Nephron progenitor cell (in vitro differentiated cells): ENCODE measurements at regions not wholly inside any gene's neighbourhood (a gene's known extent, or its start where the extent isn't known, plus 50 kb on each side); places are given as distances from the start of the nearest gene placed in this dataset.

Experiments
- DNase-seq: peaks from one replicate; pipeline ENCODE4 v3.0.0; 2021
- H3K27ac Mint-ChIP-seq: 2 replicates; pipeline ENCODE4 v1.8.0; 2021; ENCODE audit warnings: mild to moderate bottlenecking, moderate library complexity, mixed read lengths
- H3K27me3 Mint-ChIP-seq: 2 replicates; pipeline ENCODE4 v1.8.0; 2021; ENCODE audit warnings: mild to moderate bottlenecking, low read depth, mixed read lengths; ENCODE audit not compliant: poor library complexity
- H3K36me3 Mint-ChIP-seq: 2 replicates; pipeline ENCODE4 v1.8.0; 2021; ENCODE audit warnings: low read depth, mixed read lengths
- H3K4me1 Mint-ChIP-seq: 2 replicates; pipeline ENCODE4 v1.8.0; 2021; ENCODE audit warnings: mixed read lengths
- H3K4me3 Mint-ChIP-seq: 2 replicates; pipeline ENCODE4 v1.8.0; 2021; ENCODE audit warnings: mild to moderate bottlenecking, moderate library complexity, mixed read lengths
- H3K9me3 Mint-ChIP-seq: 2 replicates; pipeline ENCODE4 v1.8.0; 2021; ENCODE audit warnings: mild to moderate bottlenecking, moderate library complexity, mixed read lengths
- TF ChIP-seq, protein P1 (sequence below): fragments of 200-600 bp; sonication (generic); IDR thresholded peaks from 2 replicates; pipeline ENCODE4 v1.5.0; 2021; ENCODE audit warnings: antibody characterized with exemption

DNA sequence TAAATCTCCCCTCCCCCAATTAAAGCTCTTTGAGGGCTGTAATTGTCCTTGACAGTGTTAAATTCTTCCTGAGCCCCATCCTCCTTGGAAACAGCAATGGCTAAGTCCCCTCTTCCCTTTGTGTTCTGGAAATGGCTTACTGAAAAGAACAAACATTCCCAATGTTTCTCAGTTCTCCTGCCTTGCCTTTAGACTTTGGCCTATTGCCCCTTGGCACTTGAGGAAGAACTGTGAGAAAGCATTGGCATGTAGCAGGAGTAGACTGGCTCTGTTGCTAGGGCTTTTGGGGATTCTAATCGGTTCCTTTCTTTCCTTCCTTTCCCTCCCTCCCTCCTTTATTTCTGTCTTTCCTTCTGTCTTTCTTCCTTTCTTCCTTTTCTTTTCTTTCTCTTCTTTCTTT lies 463.3 kb upstream of the PODXL start:
- H3K36me3 Mint-ChIP-seq: no peaks in the 10 kb centered on the region
- DNase-seq: no peak
- H3K9me3 Mint-ChIP-seq: peaks cover 13% of the 10 kb centered on the region
- TF ChIP-seq, protein P1, sequence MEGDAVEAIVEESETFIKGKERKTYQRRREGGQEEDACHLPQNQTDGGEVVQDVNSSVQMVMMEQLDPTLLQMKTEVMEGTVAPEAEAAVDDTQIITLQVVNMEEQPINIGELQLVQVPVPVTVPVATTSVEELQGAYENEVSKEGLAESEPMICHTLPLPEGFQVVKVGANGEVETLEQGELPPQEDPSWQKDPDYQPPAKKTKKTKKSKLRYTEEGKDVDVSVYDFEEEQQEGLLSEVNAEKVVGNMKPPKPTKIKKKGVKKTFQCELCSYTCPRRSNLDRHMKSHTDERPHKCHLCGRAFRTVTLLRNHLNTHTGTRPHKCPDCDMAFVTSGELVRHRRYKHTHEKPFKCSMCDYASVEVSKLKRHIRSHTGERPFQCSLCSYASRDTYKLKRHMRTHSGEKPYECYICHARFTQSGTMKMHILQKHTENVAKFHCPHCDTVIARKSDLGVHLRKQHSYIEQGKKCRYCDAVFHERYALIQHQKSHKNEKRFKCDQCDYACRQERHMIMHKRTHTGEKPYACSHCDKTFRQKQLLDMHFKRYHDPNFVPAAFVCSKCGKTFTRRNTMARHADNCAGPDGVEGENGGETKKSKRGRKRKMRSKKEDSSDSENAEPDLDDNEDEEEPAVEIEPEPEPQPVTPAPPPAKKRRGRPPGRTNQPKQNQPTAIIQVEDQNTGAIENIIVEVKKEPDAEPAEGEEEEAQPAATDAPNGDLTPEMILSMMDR: no peak
- H3K4me3 Mint-ChIP-seq: no peak overlapping the region
- H3K27ac Mint-ChIP-seq: no peak overlapping the region
- H3K4me1 Mint-ChIP-seq: no peaks in the 10 kb centered on the region
- H3K27me3 Mint-ChIP-seq: peaks cover 8% of the 10 kb centered on the region

DNA sequence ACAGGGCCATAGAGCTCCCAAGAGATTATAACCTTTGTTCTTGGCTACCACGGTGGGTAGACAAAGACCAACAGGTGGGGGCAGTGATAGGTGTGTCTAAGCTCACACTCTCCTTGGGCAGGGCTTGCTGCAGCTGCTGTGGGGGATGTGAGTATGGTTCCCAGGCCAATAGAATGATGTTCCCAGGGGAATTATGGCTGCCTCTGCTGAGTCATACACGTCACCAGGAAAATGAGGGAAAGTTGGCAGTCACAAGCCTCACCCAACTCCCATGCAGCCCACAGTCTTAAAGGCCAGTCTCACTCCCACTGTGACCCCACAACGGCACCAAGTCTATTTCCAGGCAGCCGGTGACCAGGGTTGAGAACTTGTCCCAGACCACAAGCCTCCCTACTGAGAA lies 453.4 kb upstream of the PODXL start:
- peaks cover 7% of the 10 kb centered on the region for H3K27me3 Mint-ChIP-seq
- no peaks in the 10 kb centered on the region for H3K36me3 Mint-ChIP-seq
- TF ChIP-seq, protein P1: no peak
- DNase-seq: no peak
- H3K4me1 Mint-ChIP-seq: peaks cover 2% of the 10 kb centered on the region
- H3K9me3 Mint-ChIP-seq: peaks cover 50% of the 10 kb centered on the region
- H3K4me3 Mint-ChIP-seq: no peak overlapping the region
- no peak overlapping the region for H3K27ac Mint-ChIP-seq

DNA sequence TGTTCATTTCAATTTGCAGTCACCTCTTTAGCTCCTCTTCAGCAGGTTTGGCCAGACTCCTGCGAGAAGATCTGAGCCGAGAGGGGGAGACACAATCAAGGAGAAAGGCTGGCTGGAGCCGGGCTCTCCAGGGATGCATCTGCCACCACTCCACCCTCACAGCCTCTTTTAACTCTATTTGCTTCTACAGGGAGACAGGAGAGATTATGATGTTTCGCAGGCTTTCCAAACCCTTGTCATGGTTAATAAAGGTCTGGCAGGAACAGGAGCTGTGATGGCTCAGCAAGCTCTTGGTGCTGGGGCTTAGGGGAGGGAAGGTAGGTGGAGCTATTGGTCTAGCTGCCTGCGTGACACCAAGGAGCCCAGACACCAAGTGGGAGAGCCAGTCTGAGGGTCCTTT lies 448.1 kb upstream of the PODXL start:
- Mint-ChIP-seq H3K27ac (peak overlapping the region; percentile 7), H3K4me3 (no peak overlapping the region), H3K36me3 (no peaks in the 10 kb centered on the region), H3K27me3 (peaks cover 4% of the 10 kb centered on the region), H3K4me1 (peaks cover 15% of the 10 kb centered on the region), H3K9me3 (peaks cover 17% of the 10 kb centered on the region)
- DNase-seq: no peak
- TF ChIP-seq, protein P1: no peak

DNA sequence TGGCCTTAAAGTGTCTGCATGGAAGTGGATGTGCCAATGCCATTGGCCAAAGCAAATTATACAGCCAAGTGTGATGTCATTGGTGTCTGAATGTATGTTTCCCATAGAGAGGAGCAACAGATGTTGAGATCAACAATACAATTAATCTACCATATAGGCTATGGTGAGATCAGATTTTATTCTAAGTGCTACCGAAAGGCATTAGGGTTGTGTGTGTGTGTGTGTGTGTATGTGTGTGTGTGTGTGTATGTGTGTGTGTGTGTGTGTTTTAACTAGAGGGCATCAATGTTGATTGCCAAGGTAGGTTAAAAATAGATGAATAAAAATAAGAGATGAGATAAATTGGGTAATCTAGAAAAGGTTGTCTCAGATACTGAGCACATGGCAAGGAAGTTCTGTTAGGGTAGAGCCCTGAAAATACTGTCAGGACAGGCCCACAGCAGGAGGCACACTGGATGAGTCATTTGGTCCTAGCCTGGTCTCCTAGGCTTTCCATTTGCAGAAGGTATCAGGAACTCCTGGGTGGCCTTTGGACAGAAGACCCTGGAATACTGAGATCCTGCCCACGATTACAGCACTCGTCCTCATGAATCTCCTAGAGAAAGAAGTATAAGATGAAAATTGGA lies 446.0 kb upstream of the PODXL start:
- TF ChIP-seq, protein P1: no peak
- Mint-ChIP-seq H3K4me3 (no peak overlapping the region), H3K4me1 (peaks cover 15% of the 10 kb centered on the region), H3K36me3 (no peaks in the 10 kb centered on the region), H3K9me3 (no peaks in the 10 kb centered on the region), H3K27ac (no peak overlapping the region), H3K27me3 (no peaks in the 10 kb centered on the region)
- DNase-seq: no peak

DNA sequence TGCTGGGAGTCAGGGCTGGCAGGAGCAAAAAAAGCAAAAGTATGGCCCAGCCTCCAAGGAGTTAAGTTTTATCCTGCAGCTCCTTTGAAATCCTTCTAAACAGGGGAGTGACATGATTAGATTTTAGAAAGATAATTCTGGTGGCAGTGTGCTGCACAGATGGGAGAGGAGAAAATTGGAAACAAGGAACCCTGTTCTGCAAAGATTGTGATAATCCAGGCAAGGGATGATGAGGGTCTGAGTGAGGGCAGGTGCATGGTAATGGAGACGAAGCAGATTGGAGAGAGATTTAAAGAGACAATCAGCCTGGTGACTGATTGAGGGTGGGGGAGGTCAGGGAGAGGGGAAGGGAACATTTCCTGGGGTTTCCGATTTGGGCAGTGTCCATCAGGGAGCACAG lies 444.7 kb upstream of the PODXL start:
- H3K36me3 Mint-ChIP-seq: no peaks in the 10 kb centered on the region
- H3K27me3 Mint-ChIP-seq: no peaks in the 10 kb centered on the region
- TF ChIP-seq, protein P1: no peak
- no peak overlapping the region for H3K4me3 Mint-ChIP-seq
- no peak overlapping the region for H3K27ac Mint-ChIP-seq
- peaks cover 15% of the 10 kb centered on the region for H3K4me1 Mint-ChIP-seq
- DNase-seq: no peak
- no peaks in the 10 kb centered on the region for H3K9me3 Mint-ChIP-seq

DNA sequence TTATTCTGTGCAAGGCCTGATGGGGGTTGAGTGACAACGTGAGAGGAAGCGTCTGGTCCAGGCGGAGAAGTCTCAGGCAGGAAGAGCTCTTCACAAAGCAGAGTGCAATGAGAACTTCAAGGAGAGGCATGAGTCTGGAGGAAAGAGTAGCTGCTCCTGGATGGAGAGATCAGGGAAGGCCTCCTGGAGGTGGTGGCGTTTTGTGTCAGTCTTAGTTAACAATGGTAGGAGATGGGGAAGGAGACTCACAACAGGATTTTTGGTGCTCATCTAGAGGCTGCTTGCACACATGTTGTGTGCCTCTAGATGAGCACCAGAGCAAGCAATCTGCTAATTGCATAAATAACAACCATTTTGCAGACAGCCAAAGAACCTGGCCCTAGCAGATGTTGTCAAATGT lies 442.8 kb upstream of the PODXL start:
- Mint-ChIP-seq H3K4me1 (peaks cover 7% of the 10 kb centered on the region), H3K27me3 (peaks cover 4% of the 10 kb centered on the region), H3K36me3 (no peaks in the 10 kb centered on the region), H3K27ac (no peak overlapping the region), H3K9me3 (no peaks in the 10 kb centered on the region), H3K4me3 (no peak overlapping the region)
- DNase-seq: no peak
- TF ChIP-seq, protein P1: no peak
